ENCODE measurements at regions not wholly inside any gene's neighbourhood (a gene's known extent, or its start where the extent isn't known, plus 50 kb on each side); places are given as distances from the start of the nearest gene placed in this dataset.

DNA sequence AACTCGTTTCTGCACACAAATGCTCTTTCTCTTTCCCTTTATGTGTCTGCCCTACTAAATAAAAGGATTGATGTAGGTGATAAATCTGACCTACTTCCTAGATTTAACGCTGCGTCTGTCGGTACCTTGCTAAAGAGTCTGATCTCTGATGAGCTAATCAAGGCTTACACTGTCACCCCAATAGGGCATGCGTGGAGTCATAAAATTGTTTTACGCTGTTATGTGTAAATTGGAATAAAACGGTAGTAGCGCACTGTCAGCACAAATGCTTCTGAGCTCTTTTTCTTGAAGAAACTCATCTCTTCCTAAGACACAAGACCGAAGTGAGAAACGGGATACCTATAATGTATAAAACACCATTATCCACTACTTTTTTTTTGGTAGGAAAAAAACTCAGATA is 2106.3 kb upstream of the WWC1 start:
- Histone ChIP-seq H3K4me2 (ENCODE audit: low read length) (no peak overlapping the region), H2AK5ac (ENCODE audit: low read length) (no peak overlapping the region), H3K36me3 (ENCODE audit: control insufficient read depth in 1 of 2, insufficient read depth in 2 of 2, low read length in 2 of 2) (no peaks in the 10 kb centered on the region), H2BK5ac (ENCODE audit: low read depth, low read length, poor library complexity) (no peak overlapping the region), H3K14ac (ENCODE audit: low read length) (no peak overlapping the region), H4K91ac (ENCODE audit: low read depth, low read length) (no peak overlapping the region), H3K18ac (ENCODE audit: low read length) (no peak overlapping the region), H3K4me1 (ENCODE audit: control insufficient read depth in 1 of 2, insufficient read depth in 2 of 2, low read length in 2 of 2) (no peaks in the 10 kb centered on the region), H4K12ac (ENCODE audit: low read depth, low read length) (no peak overlapping the region), H3K23ac (ENCODE audit: low read length) (no peak overlapping the region), H4K8ac (ENCODE audit: low read depth, low read length) (no peak overlapping the region), H3K4me3 (ENCODE audit: low read depth, low read length) (no peak overlapping the region), H3K9ac (ENCODE audit: low read length) (no peak overlapping the region), H3K79me2 (ENCODE audit: control insufficient read depth, insufficient read depth, low read length, poor library complexity) (no peaks in the 10 kb centered on the region), H2AFZ (ENCODE audit: insufficient read depth, low read length, poor library complexity) (no peak overlapping the region), H3K9me3 (ENCODE audit: insufficient read depth, low read depth, low read length) (no peaks in the 10 kb centered on the region), H3K27me3 (ENCODE audit: insufficient read depth, low read length) (no peaks in the 10 kb centered on the region), H3K79me1 (ENCODE audit: low read length) (no peaks in the 10 kb centered on the region), H2BK120ac (ENCODE audit: insufficient read depth, low read length, poor library complexity) (no peak overlapping the region), H3K27ac (ENCODE audit: low read depth, low read length) (no peak overlapping the region), H3K4ac (ENCODE audit: low read depth, low read length) (no peak overlapping the region), H2BK12ac (ENCODE audit: low read length) (no peak overlapping the region)
- DNase-seq = no peak
- no CpG with 5 or more reads among the region's 10 CpGs for WGBS (ENCODE audit: extremely low coverage, insufficient coverage, insufficient read length)

DNA sequence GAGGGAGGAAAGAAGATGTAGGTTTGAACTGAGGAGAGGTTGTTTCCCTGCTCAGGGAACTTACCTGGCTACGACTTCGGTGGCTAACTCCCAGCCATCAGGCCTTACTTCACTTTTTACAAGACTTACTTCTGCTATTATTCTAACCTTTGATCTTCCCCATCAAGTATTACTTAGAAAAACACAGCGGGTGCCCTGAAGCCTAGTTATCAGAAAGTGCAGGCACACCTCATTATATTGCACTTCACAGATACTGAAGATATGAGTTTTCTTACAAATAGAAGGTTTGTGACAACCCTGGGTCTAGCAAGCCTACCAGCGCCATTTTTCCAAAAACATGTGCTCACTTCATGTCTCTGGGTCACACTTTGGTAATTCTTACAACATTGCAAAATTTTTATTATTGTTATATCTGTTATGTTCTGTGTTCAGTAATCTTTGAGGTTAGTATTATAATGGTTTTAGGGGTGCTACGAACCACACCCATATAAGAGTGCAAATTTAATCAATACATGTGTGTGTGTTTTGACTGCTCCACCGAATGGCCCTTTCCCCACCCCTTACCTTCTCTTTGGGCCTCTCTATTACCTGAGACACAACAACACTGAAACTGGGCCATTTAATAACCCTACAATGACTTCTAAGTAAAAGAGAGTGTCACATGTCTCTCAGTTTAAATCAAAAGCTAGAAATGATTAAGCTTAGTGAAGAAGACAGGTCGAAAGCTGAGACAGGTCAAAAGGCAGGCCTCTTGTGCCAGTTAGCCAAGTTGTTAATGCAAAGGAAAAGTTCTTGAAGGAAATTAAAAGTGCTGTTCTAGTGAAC is 2102.7 kb upstream of the WWC1 start:
- Histone ChIP-seq H3K27ac (ENCODE audit: low read depth, low read length) (no peak overlapping the region), H4K8ac (ENCODE audit: low read depth, low read length) (no peak overlapping the region), H2AK5ac (ENCODE audit: low read length) (no peak overlapping the region), H3K4ac (ENCODE audit: low read depth, low read length) (no peak overlapping the region), H3K4me2 (ENCODE audit: low read length) (no peak overlapping the region), H3K18ac (ENCODE audit: low read length) (no peak overlapping the region), H3K9ac (ENCODE audit: low read length) (no peak overlapping the region), H2BK5ac (ENCODE audit: low read depth, low read length, poor library complexity) (no peak overlapping the region), H2BK120ac (ENCODE audit: insufficient read depth, low read length, poor library complexity) (no peak overlapping the region), H3K79me1 (ENCODE audit: low read length) (no peaks in the 10 kb centered on the region), H2AFZ (ENCODE audit: insufficient read depth, low read length, poor library complexity) (no peak overlapping the region), H3K4me1 (ENCODE audit: control insufficient read depth in 1 of 2, insufficient read depth in 2 of 2, low read length in 2 of 2) (no peaks in the 10 kb centered on the region), H3K9me3 (ENCODE audit: insufficient read depth, low read depth, low read length) (no peaks in the 10 kb centered on the region), H3K4me3 (ENCODE audit: low read depth, low read length) (no peak overlapping the region), H3K36me3 (ENCODE audit: control insufficient read depth in 1 of 2, insufficient read depth in 2 of 2, low read length in 2 of 2) (no peaks in the 10 kb centered on the region), H2BK12ac (ENCODE audit: low read length) (no peak overlapping the region), H3K23ac (ENCODE audit: low read length) (no peak overlapping the region), H3K27me3 (ENCODE audit: insufficient read depth, low read length) (no peaks in the 10 kb centered on the region), H3K14ac (ENCODE audit: low read length) (no peak overlapping the region), H4K91ac (ENCODE audit: low read depth, low read length) (no peak overlapping the region), H4K12ac (ENCODE audit: low read depth, low read length) (no peak overlapping the region), H3K79me2 (ENCODE audit: control insufficient read depth, insufficient read depth, low read length, poor library complexity) (no peaks in the 10 kb centered on the region)
- DNase-seq = no peak
- WGBS (ENCODE audit: extremely low coverage, insufficient coverage, insufficient read length) = no CpG with 5 or more reads among the region's 7 CpGs

DNA sequence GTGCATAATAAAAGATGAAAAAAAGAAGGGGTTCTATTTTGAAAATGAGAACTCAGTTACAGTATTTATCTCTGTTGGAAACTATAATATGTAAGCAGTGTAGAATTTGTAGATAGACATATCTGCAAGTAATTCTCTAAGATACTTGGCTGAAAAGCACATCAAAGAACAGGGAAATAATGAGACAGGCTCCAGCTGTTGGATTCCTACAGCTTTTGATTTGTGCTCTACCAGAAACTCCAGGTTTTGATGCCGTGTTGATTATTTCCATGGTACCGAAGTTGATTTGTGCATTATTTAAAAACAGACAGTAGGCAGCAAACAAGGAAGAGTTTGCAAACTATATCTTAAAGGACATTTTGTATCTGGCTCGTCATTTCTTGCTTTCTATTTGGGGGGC is 2098.7 kb upstream of the WWC1 start:
- Histone ChIP-seq H4K12ac (ENCODE audit: low read depth, low read length) (no peak overlapping the region), H3K14ac (ENCODE audit: low read length) (no peak overlapping the region), H4K91ac (ENCODE audit: low read depth, low read length) (no peak overlapping the region), H3K79me2 (ENCODE audit: control insufficient read depth, insufficient read depth, low read length, poor library complexity) (no peaks in the 10 kb centered on the region), H3K9ac (ENCODE audit: low read length) (no peak overlapping the region), H2BK12ac (ENCODE audit: low read length) (no peak overlapping the region), H3K4me1 (ENCODE audit: control insufficient read depth in 1 of 2, insufficient read depth in 2 of 2, low read length in 2 of 2) (no peaks in the 10 kb centered on the region), H3K4me2 (ENCODE audit: low read length) (no peak overlapping the region), H3K4ac (ENCODE audit: low read depth, low read length) (no peak overlapping the region), H3K36me3 (ENCODE audit: control insufficient read depth in 1 of 2, insufficient read depth in 2 of 2, low read length in 2 of 2) (no peaks in the 10 kb centered on the region), H3K9me3 (ENCODE audit: insufficient read depth, low read depth, low read length) (no peaks in the 10 kb centered on the region), H3K27ac (ENCODE audit: low read depth, low read length) (no peak overlapping the region), H3K27me3 (ENCODE audit: insufficient read depth, low read length) (no peaks in the 10 kb centered on the region), H3K23ac (ENCODE audit: low read length) (no peak overlapping the region), H4K8ac (ENCODE audit: low read depth, low read length) (no peak overlapping the region), H2AFZ (ENCODE audit: insufficient read depth, low read length, poor library complexity) (no peak overlapping the region), H3K4me3 (ENCODE audit: low read depth, low read length) (no peak overlapping the region), H3K79me1 (ENCODE audit: low read length) (no peaks in the 10 kb centered on the region), H2BK5ac (ENCODE audit: low read depth, low read length, poor library complexity) (no peak overlapping the region), H3K18ac (ENCODE audit: low read length) (no peak overlapping the region), H2BK120ac (ENCODE audit: insufficient read depth, low read length, poor library complexity) (no peak overlapping the region), H2AK5ac (ENCODE audit: low read length) (no peak overlapping the region)
- DNase-seq = no peak
- no CpG with 5 or more reads among the region's 3 CpGs for WGBS (ENCODE audit: extremely low coverage, insufficient coverage, insufficient read length)

DNA sequence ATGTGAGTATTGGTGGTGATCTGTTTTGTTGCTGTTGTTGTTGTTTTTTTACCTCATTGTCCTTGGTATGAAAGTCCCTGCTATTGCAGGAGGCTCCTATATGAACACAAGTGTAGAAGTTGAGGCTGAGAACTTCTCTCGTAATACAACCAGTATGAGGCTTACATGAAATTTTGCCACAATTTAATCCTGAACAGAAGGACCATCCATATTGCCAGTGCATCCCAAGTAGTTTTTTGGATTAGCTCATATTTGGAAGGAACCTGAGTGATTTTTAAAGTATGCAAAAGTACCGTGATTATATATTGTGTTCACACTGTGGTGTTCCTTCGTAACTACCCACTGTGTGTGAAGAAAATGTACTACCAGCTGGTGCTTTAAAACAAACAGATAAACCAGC is 2095.5 kb upstream of the WWC1 start:
- Histone ChIP-seq H3K18ac (ENCODE audit: low read length) (no peak overlapping the region), H3K27ac (ENCODE audit: low read depth, low read length) (no peak overlapping the region), H4K8ac (ENCODE audit: low read depth, low read length) (no peak overlapping the region), H2AK5ac (ENCODE audit: low read length) (no peak overlapping the region), H3K79me2 (ENCODE audit: control insufficient read depth, insufficient read depth, low read length, poor library complexity) (no peaks in the 10 kb centered on the region), H3K4me1 (ENCODE audit: control insufficient read depth in 1 of 2, insufficient read depth in 2 of 2, low read length in 2 of 2) (no peaks in the 10 kb centered on the region), H3K9ac (ENCODE audit: low read length) (no peak overlapping the region), H2AFZ (ENCODE audit: insufficient read depth, low read length, poor library complexity) (no peak overlapping the region), H2BK12ac (ENCODE audit: low read length) (no peak overlapping the region), H3K14ac (ENCODE audit: low read length) (no peak overlapping the region), H4K12ac (ENCODE audit: low read depth, low read length) (no peak overlapping the region), H3K23ac (ENCODE audit: low read length) (no peak overlapping the region), H2BK5ac (ENCODE audit: low read depth, low read length, poor library complexity) (no peak overlapping the region), H4K91ac (ENCODE audit: low read depth, low read length) (no peak overlapping the region), H3K27me3 (ENCODE audit: insufficient read depth, low read length) (no peaks in the 10 kb centered on the region), H3K4me2 (ENCODE audit: low read length) (no peak overlapping the region), H2BK120ac (ENCODE audit: insufficient read depth, low read length, poor library complexity) (no peak overlapping the region), H3K4me3 (ENCODE audit: low read depth, low read length) (no peak overlapping the region), H3K4ac (ENCODE audit: low read depth, low read length) (no peak overlapping the region), H3K36me3 (ENCODE audit: control insufficient read depth in 1 of 2, insufficient read depth in 2 of 2, low read length in 2 of 2) (no peaks in the 10 kb centered on the region), H3K9me3 (ENCODE audit: insufficient read depth, low read depth, low read length) (no peaks in the 10 kb centered on the region), H3K79me1 (ENCODE audit: low read length) (no peaks in the 10 kb centered on the region)
- WGBS (ENCODE audit: extremely low coverage, insufficient coverage, insufficient read length) = no CpG with 5 or more reads among the region's 3 CpGs
- no peak for DNase-seq

All from trophoblast cell (in vitro differentiated cells and primary cell).